ENCODE measurements at regions not wholly inside any gene's neighbourhood (a gene's known extent, or its start where the extent isn't known, plus 50 kb on each side); places are given as distances from the start of the nearest gene placed in this dataset.

DNA sequence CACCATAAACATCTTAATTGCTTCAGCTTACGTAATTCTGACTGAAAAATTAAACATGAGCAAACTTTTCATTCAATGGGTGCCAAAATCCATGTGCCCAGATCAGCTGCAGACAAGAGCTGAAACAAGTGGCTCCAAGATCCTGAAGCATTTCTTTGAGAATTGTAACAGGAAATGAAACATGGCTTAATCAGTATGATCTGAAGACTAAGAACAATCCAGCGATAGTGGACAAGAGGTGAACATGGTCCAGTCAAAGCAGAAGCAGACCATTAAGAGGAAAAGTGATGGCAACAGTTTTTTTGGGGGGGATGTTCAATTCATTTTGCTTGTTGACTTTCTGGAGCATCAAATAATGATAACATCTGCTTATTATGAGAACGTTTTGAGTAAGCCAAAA is 1964.5 kb upstream of the RAG2 start:
- no peak overlapping the region for H3K27ac ChIP-seq (replicated peaks)
- no peak for TF ChIP-seq SPI1 (IDR thresholded peaks at IDR 0.05; ENCODE audit: borderline replicate concordance, low read depth)
- TF ChIP-seq, protein P1, sequence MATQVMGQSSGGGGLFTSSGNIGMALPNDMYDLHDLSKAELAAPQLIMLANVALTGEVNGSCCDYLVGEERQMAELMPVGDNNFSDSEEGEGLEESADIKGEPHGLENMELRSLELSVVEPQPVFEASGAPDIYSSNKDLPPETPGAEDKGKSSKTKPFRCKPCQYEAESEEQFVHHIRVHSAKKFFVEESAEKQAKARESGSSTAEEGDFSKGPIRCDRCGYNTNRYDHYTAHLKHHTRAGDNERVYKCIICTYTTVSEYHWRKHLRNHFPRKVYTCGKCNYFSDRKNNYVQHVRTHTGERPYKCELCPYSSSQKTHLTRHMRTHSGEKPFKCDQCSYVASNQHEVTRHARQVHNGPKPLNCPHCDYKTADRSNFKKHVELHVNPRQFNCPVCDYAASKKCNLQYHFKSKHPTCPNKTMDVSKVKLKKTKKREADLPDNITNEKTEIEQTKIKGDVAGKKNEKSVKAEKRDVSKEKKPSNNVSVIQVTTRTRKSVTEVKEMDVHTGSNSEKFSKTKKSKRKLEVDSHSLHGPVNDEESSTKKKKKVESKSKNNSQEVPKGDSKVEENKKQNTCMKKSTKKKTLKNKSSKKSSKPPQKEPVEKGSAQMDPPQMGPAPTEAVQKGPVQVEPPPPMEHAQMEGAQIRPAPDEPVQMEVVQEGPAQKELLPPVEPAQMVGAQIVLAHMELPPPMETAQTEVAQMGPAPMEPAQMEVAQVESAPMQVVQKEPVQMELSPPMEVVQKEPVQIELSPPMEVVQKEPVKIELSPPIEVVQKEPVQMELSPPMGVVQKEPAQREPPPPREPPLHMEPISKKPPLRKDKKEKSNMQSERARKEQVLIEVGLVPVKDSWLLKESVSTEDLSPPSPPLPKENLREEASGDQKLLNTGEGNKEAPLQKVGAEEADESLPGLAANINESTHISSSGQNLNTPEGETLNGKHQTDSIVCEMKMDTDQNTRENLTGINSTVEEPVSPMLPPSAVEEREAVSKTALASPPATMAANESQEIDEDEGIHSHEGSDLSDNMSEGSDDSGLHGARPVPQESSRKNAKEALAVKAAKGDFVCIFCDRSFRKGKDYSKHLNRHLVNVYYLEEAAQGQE (IDR thresholded peaks at IDR 0.05; ENCODE audit: insufficient replicate concordance, low read depth), result no peak
- no peak for TF ChIP-seq POLR2AphosphoS5 (IDR thresholded peaks at IDR 0.05; ENCODE audit: low read depth)
- TF ChIP-seq GABPA (IDR thresholded peaks at IDR 0.05; ENCODE audit: low read depth), result no peak
- TF ChIP-seq, protein P2, sequence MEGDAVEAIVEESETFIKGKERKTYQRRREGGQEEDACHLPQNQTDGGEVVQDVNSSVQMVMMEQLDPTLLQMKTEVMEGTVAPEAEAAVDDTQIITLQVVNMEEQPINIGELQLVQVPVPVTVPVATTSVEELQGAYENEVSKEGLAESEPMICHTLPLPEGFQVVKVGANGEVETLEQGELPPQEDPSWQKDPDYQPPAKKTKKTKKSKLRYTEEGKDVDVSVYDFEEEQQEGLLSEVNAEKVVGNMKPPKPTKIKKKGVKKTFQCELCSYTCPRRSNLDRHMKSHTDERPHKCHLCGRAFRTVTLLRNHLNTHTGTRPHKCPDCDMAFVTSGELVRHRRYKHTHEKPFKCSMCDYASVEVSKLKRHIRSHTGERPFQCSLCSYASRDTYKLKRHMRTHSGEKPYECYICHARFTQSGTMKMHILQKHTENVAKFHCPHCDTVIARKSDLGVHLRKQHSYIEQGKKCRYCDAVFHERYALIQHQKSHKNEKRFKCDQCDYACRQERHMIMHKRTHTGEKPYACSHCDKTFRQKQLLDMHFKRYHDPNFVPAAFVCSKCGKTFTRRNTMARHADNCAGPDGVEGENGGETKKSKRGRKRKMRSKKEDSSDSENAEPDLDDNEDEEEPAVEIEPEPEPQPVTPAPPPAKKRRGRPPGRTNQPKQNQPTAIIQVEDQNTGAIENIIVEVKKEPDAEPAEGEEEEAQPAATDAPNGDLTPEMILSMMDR (IDR thresholded peaks at IDR 0.05; ENCODE audit: insufficient read depth, low read length), result no peak
- H3K27me3 ChIP-seq (ENCODE audit: insufficient read depth, poor library complexity, severe bottlenecking), result no peaks in the 10 kb centered on the region
- DNase-seq (ENCODE audit: low read depth in 1 of 2, low spot score in 1 of 2), result no peak
- no peak overlapping the region for H3K4me3 ChIP-seq (replicated peaks; ENCODE audit: insufficient read depth, low read length)

DNA sequence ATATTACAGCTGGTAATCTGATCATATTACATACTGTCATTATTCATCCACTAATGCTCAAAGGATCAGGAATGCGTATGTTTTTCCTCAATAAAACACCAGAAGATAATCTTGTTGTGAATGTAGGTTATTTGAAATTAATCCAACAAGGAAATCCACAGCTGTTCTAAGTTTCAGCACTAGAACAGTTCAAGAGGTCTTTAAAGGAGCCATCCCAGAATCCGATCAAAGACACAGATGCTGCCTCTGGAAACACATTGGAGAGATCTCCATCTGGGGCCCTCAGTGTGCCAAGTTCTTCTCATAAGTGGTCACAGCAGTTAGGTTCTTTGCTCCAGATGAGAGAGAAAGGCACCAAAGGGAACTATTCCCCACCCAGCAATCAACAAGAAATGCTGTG is 1955.1 kb upstream of the RAG2 start:
- TF ChIP-seq, protein P2 (IDR thresholded peaks at IDR 0.05; ENCODE audit: insufficient read depth, low read length), result no peak
- TF ChIP-seq POLR2AphosphoS5 (IDR thresholded peaks at IDR 0.05; ENCODE audit: low read depth), result no peak
- no peak overlapping the region for H3K27ac ChIP-seq (replicated peaks)
- no peak for DNase-seq (ENCODE audit: low read depth in 1 of 2, low spot score in 1 of 2)
- no peaks in the 10 kb centered on the region for H3K27me3 ChIP-seq (ENCODE audit: insufficient read depth, poor library complexity, severe bottlenecking)
- no peak overlapping the region for H3K4me3 ChIP-seq (replicated peaks; ENCODE audit: insufficient read depth, low read length)

DNA sequence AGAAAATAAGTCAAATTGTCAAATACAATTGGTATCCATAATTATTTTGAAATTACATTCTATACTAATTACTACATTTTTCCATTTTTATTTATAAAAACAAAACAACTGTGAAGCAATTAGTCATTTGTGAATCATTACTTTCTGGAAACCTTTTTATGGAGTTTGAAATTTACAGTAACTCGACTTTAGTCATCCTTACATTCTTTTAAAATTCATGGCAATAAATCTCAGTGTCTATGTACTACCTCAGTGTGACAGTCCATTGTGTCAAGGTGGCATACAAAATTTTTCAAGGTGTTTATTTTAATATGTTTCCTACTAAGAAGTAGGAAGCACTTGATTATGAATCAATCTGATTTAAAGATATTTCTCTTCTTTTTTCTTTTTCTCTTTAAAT is 1949.4 kb upstream of the RAG2 start:
- H3K27ac ChIP-seq (replicated peaks), result no peak overlapping the region
- no peak for DNase-seq (ENCODE audit: low read depth in 1 of 2, low spot score in 1 of 2)
- TF ChIP-seq SPI1 (IDR thresholded peaks at IDR 0.05; ENCODE audit: borderline replicate concordance, low read depth) (no peak), POLR2AphosphoS5 (IDR thresholded peaks at IDR 0.05; ENCODE audit: low read depth) (no peak), GABPA (IDR thresholded peaks at IDR 0.05; ENCODE audit: low read depth) (no peak)
- TF ChIP-seq, protein P2 (IDR thresholded peaks at IDR 0.05; ENCODE audit: insufficient read depth, low read length), result no peak
- H3K4me3 ChIP-seq (replicated peaks; ENCODE audit: insufficient read depth, low read length), result no peak overlapping the region
- H3K27me3 ChIP-seq (ENCODE audit: insufficient read depth, poor library complexity, severe bottlenecking), result no peaks in the 10 kb centered on the region

DNA sequence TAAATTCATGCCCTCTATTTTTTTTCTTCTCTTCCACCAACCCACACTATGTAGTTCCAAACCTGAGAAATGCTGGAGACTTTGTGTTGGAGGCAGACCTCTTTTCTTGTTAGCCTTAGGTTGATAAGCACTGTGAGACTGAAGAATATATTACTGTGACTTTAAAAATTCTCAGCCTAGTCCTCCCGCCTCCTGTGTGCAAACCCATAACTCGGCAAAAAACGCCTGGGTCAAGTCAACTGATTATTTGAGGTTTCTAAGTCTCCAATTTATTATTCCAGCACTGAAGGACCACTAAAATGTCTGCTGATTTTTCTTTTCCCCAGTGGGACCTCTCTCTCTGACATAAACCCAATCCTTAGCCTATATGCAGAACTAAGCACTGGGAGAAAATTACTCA is 1946.0 kb upstream of the RAG2 start:
- Histone ChIP-seq H3K27me3 (ENCODE audit: insufficient read depth, poor library complexity, severe bottlenecking) (no peaks in the 10 kb centered on the region), H3K27ac (replicated peaks) (no peak overlapping the region), H3K4me3 (replicated peaks; ENCODE audit: insufficient read depth, low read length) (no peak overlapping the region)
- DNase-seq (ENCODE audit: low read depth in 1 of 2, low spot score in 1 of 2), result no peak
- TF ChIP-seq, protein P1 (IDR thresholded peaks at IDR 0.05; ENCODE audit: insufficient replicate concordance, low read depth), result no peak
- TF ChIP-seq GABPA (IDR thresholded peaks at IDR 0.05; ENCODE audit: low read depth) (no peak), POLR2AphosphoS5 (IDR thresholded peaks at IDR 0.05; ENCODE audit: low read depth) (no peak), SPI1 (IDR thresholded peaks at IDR 0.05; ENCODE audit: borderline replicate concordance, low read depth) (no peak)
- TF ChIP-seq, protein P2 (IDR thresholded peaks at IDR 0.05; ENCODE audit: insufficient read depth, low read length), result no peak

Data from HL-60 (cell line).